Muscle of leg (tissue), 3 donors: ENCODE measurements at regions not wholly inside any gene's neighbourhood (a gene's known extent, or its start where the extent isn't known, plus 50 kb on each side); places are given as distances from the start of the nearest gene placed in this dataset.
A peak's percentile ranks its signal among the peaks of the same experiment; 100 is the strongest.
"Not testable (repeated sequence)": the region's sequence is repeated elsewhere in the genome, so short reads cannot be mapped to it uniquely, and the experiment has no call there.

Source experiments
- DNase-seq: peaks from one replicate; pipeline ENCODE4 v3.0.0; 2013
- H3K27ac ChIP-seq: one replicate; pipeline ENCODE4 v1.5.1; 2013; ENCODE audit warnings: mild to moderate bottlenecking, low read length, control low read depth
- H3K27me3 ChIP-seq: one replicate; pipeline ENCODE4 v1.6.1; 2013; ENCODE audit warnings: low read length; ENCODE audit not compliant: control insufficient read depth, insufficient read depth
- H3K36me3 ChIP-seq: one replicate; pipeline ENCODE4 v1.6.1; 2013; ENCODE audit warnings: low read length; ENCODE audit not compliant: control insufficient read depth, insufficient read depth
- H3K4me1 ChIP-seq: one replicate; pipeline ENCODE4 v1.6.1; 2013; ENCODE audit warnings: low read length; ENCODE audit not compliant: control insufficient read depth, insufficient read depth
- H3K4me3 ChIP-seq: one replicate; pipeline ENCODE4 v1.5.1; 2013; ENCODE audit warnings: low read length, control low read depth
- H3K9me3 ChIP-seq: replicated peaks from 2 replicates; pipeline ENCODE4 v1.6.1; 2013; ENCODE audit warnings: low read depth, low read length; ENCODE audit not compliant: control insufficient read depth
- WGBS: methylation state at CpG from one replicate; pipeline ENCODE4 v1.1.5; 2013; ENCODE audit warnings: missing lambda C conversion rate; ENCODE audit not compliant: insufficient coverage; 5-methylcytosine and 5-hydroxymethylcytosine counted together

GRCh38 chr16:87124405-87124804 is 192.8 kb downstream of the C16orf95 start:
- 99% methylated on average over 6 of the region's 9 CpGs for WGBS
- DNase-seq, result not testable (repeated sequence)
- H3K27me3 ChIP-seq, result peaks cover 71% of the 10 kb centered on the region

GRCh38 chr16:87125206-87126155 is 191.7 kb downstream of the C16orf95 start:
- H3K4me1 ChIP-seq, result peaks cover 27% of the 10 kb centered on the region
- 56% methylated on average over 25 of the region's 38 CpGs for WGBS
- H3K27me3 ChIP-seq, result peaks cover 70% of the 10 kb centered on the region
- no peaks in the 10 kb centered on the region for H3K36me3 ChIP-seq
- H3K4me3 ChIP-seq, result no peak overlapping the region
- H3K9me3 ChIP-seq, result peaks cover 10% of the 10 kb centered on the region
- H3K27ac ChIP-seq, result no peak overlapping the region
- DNase-seq, result no peak

More at GRCh38 chr16:87124405-87124804, 192.8 kb downstream of the C16orf95 start:
- peaks cover 10% of the 10 kb centered on the region for H3K9me3 ChIP-seq
- not testable (repeated sequence) for H3K4me3 ChIP-seq, H3K36me3 ChIP-seq, H3K27ac ChIP-seq
- peaks cover 25% of the 10 kb centered on the region for H3K4me1 ChIP-seq

GRCh38 chr16:87126403-87127025 is 190.7 kb downstream of the C16orf95 start:
- peaks cover 10% of the 10 kb centered on the region for H3K9me3 ChIP-seq
- H3K4me1 ChIP-seq, result peaks cover 27% of the 10 kb centered on the region
- H3K27me3 ChIP-seq, result peaks cover 72% of the 10 kb centered on the region
- H3K4me3 ChIP-seq, result no peak overlapping the region
- no peak for DNase-seq
- 40% methylated on average over 9 of the region's 13 CpGs for WGBS
- no peak overlapping the region for H3K27ac ChIP-seq
- no peaks in the 10 kb centered on the region for H3K36me3 ChIP-seq

- no peak overlapping the region for H3K4me3 ChIP-seq
- peaks cover 74% of the 10 kb centered on the region for H3K27me3 ChIP-seq
- peak overlapping the region; percentile 47 for H3K27ac ChIP-seq
- WGBS, result 17% methylated on average over 18 of the region's 23 CpGs
- no peaks in the 10 kb centered on the region for H3K36me3 ChIP-seq
- peaks cover 10% of the 10 kb centered on the region for H3K9me3 ChIP-seq
- peaks cover 27% of the 10 kb centered on the region for H3K4me1 ChIP-seq
- peak; percentile 83 for DNase-seq
Measured at GRCh38 chr16:87127061-87127765, 190.0 kb downstream of the C16orf95 start.

GRCh38 chr16:87127766-87128147 is 189.4 kb downstream of the C16orf95 start:
- peaks cover 14% of the 10 kb centered on the region for H3K9me3 ChIP-seq
- WGBS, result 89% methylated on average over 4 of the region's 6 CpGs
- H3K4me1 ChIP-seq, result peaks cover 32% of the 10 kb centered on the region
- no peak for DNase-seq
- no peak overlapping the region for H3K4me3 ChIP-seq
- no peaks in the 10 kb centered on the region for H3K36me3 ChIP-seq
- H3K27ac ChIP-seq, result no peak overlapping the region
- peaks cover 79% of the 10 kb centered on the region for H3K27me3 ChIP-seq

- peaks cover 32% of the 10 kb centered on the region for H3K4me1 ChIP-seq
- peaks cover 8% of the 10 kb centered on the region for H3K9me3 ChIP-seq
- H3K27me3 ChIP-seq, result peaks cover 84% of the 10 kb centered on the region
- H3K27ac ChIP-seq, result no peak overlapping the region
- H3K36me3 ChIP-seq, result no peaks in the 10 kb centered on the region
- H3K4me3 ChIP-seq, result no peak overlapping the region
- no peak for DNase-seq
- WGBS, result 83% methylated on average over 1 of the region's 4 CpGs
Measured at GRCh38 chr16:87129771-87130170, 187.4 kb downstream of the C16orf95 start.

GRCh38 chr16:87131061-87131995 is 185.9 kb downstream of the C16orf95 start:
- Histone ChIP-seq H3K27me3 (peaks cover 77% of the 10 kb centered on the region), H3K36me3 (no peaks in the 10 kb centered on the region), H3K4me1 (peaks cover 22% of the 10 kb centered on the region), H3K9me3 (peaks cover 8% of the 10 kb centered on the region), H3K4me3 (no peak overlapping the region), H3K27ac (no peak overlapping the region)
- 76% methylated on average over 14 of the region's 16 CpGs for WGBS
- no peak for DNase-seq

GRCh38 chr16:87131996-87132345 is 185.2 kb downstream of the C16orf95 start:
- Histone ChIP-seq H3K9me3 (peaks cover 8% of the 10 kb centered on the region), H3K4me3 (no peak overlapping the region), H3K27me3 (peaks cover 70% of the 10 kb centered on the region), H3K4me1 (peaks cover 16% of the 10 kb centered on the region), H3K27ac (no peak overlapping the region), H3K36me3 (no peaks in the 10 kb centered on the region)
- DNase-seq, result no peak
- 50% methylated on average over 6 of the region's 6 CpGs for WGBS

- H3K9me3 ChIP-seq, result peaks cover 8% of the 10 kb centered on the region
- H3K27me3 ChIP-seq, result peaks cover 65% of the 10 kb centered on the region
- 41% methylated on average over 10 of the region's 20 CpGs for WGBS
- H3K4me3 ChIP-seq, result no peak overlapping the region
- no peak overlapping the region for H3K27ac ChIP-seq
- DNase-seq, result peak; percentile 56
- peaks cover 11% of the 10 kb centered on the region for H3K4me1 ChIP-seq
- no peaks in the 10 kb centered on the region for H3K36me3 ChIP-seq
Measured at GRCh38 chr16:87132361-87133014, 184.7 kb downstream of the C16orf95 start.
